Fibroblast of peridontal ligament (primary cell): ENCODE measurements at regions not wholly inside any gene's neighbourhood (a gene's known extent, or its start where the extent isn't known, plus 50 kb on each side); places are given as distances from the start of the nearest gene placed in this dataset.
"Not testable (repeated sequence)": the region's sequence is repeated elsewhere in the genome, so short reads cannot be mapped to it uniquely, and the experiment has no call there.

Experiments
- DNase-seq: peaks from one replicate; pipeline ENCODE4 v3.0.0-alpha.2; 2010; ENCODE audit errors: extremely low read depth

DNA sequence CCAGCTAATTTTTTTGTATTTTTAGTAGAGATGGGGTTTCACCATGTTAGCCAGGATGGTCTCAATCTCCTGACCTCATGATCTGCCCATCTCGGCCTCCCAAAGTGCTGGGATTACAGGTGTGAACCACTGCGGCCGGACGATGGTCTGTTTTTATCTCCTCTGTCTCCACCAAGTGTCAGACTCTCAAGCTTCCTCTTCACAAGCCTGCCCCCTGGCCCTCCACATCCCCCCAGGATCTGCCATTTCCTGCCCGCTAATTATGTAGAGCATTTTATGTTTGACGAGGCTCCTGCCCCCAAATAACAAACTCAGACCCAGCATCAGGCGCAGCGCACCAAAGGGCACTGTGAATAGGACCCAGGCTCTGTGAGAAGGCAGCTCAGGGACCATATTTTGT is 101.8 kb upstream of the PCBD1 start:
- not testable (repeated sequence) for DNase-seq

DNA sequence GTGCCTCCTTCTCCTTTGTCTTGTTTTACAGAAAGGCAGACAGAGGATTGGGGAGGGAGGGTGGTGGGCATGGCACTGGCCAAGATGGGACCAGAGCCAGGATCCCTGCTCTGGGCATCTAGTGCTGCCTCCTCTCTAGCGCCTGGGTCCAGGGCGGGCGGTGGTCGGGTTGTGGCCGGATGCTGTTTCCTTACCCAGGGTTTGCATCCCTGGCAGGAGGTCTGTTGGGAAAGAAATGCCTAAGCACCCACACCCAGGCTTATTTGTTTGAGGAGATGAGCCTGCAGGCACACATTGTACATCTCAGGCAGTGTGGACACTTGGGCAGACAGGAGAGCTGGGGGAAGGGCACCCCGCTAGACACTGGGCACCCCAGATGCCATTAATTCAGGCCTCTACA is 102.3 kb upstream of the PCBD1 start:
- DNase-seq: no peak

GRCh38 chr10:70991140-70992124 is 103.1 kb upstream of the PCBD1 start:
- DNase-seq: no peak

- no peak for DNase-seq
Measured at GRCh38 chr10:70992436-70992835, 104.1 kb upstream of the PCBD1 start.

DNA sequence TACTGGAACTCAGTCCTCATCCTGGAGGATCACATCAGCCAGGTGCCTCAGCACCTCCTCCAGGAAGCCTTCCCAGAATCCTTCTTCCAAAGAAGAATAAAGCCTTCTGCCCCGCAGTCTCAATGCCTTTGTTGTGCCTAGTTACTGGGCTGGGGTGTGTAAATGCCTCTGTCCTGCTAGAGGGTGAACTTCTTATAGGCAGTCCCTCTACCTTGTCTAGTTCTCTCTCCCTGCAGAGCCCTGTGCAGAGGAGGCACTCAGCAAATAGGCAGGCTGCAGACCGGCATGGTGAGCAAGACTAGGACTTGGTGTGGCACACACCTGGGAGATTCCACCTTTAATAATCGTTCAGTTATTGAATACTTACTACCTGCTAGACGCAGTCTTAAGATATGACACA is 104.7 kb upstream of the PCBD1 start:
- DNase-seq: no peak

DNA sequence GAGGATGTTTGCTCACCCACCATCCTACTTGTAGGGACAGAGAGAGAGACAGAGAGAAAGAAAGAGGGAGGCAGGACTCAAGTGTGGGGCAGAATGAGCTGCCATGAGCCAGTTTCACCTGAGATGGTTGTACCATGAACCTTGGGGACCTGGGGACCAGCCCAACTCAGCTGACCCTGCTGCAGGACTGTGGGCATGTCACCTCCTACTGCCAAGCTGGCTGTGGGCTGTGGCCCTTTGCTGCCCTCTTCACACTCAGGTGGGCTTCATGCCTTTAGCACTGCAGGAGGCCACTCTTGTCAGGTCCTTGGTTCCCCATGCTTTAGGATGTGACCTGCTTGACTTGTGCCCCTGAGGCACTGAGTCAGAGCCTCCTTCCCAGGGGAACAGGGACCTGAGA is 108.2 kb upstream of the PCBD1 start:
- no peak for DNase-seq

DNA sequence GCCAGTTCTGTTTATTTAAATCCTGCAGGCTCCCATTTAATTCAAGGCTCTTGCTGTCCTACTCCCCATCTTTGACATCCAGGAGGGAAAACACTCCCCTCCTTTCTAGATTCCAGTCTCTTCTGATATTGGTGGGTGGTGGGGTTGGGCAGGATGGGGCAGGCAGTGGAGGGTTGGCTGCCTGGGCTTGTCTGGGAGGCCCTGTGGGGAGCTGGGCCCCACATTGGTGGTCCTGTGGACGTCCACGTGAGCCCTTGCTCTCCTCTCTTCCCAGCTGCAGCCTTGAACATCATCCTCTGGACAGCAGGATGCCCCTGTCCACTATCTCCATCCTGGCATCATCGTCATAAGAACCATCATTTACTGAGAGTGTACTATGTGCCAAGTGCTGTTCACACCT is 108.9 kb upstream of the PCBD1 start:
- no peak for DNase-seq

DNA sequence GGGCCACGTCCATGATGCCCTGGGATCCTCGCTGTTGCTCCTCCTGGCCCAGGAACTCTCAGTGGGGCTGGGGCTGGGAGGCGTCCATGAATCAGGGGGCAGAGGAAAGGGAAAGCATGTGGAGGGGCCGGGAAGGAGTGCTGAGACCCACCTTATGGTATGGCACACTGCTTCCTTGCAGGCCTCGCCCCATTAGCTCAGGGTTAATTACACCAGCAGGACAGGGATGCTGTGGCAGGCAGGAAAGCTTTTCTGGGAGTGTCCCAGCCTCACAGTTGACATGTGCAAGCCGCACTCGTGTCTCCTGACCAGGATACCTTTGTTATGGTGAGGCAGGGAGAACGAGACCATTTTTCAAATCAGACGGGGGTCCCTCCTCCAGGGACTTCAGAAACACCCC is 109.7 kb upstream of the PCBD1 start:
- DNase-seq: no peak

- DNase-seq: no peak
Measured at GRCh38 chr10:71001470-71001869, 113.1 kb upstream of the PCBD1 start.

GRCh38 chr10:71004176-71005075 is 116.1 kb upstream of the PCBD1 start:
- DNase-seq: no peak

- no peak for DNase-seq
Measured at GRCh38 chr10:71005337-71006305, 117.3 kb upstream of the PCBD1 start.

DNA sequence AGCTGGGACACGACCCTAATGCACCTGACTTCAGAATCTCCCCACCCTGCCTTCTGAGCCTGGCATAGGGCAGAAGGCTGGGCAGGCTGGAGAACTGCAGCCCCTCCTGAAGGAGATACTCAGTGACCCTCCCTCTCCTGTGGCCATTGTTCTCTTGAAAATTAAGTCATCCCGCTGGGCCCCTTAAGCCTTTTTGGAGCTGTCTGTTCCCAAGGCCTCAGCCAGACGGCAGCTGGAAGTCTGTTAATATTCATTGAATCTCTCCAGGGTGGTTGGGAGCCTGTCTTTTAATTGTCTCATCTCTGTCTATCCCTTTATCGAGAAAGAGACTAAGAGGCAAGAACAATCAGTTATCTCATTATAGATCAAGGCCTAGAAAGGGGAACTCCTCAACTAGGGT is 118.1 kb upstream of the PCBD1 start:
- no peak for DNase-seq

GRCh38 chr10:71007516-71007915 is 119.2 kb upstream of the PCBD1 start:
- DNase-seq: no peak

DNA sequence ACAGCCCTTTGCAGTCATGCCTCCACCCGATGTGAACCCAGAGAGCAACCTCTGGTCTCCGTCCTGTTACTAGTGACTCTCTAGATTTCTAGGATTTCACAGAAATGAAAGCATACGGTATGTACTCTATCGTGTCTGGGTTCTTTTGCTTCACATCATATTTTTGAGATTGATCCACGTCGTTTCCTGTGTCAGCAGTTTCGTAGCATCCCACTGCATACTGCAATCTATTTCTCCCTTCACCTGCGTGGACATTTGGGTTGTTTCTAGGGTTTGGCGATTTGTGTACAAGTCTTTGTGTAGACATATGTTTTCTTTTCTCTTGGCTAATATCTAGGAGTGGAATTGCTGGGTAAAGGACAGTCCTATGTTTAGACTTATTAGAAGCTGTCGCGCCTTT is 119.8 kb upstream of the PCBD1 start:
- no peak for DNase-seq

DNA sequence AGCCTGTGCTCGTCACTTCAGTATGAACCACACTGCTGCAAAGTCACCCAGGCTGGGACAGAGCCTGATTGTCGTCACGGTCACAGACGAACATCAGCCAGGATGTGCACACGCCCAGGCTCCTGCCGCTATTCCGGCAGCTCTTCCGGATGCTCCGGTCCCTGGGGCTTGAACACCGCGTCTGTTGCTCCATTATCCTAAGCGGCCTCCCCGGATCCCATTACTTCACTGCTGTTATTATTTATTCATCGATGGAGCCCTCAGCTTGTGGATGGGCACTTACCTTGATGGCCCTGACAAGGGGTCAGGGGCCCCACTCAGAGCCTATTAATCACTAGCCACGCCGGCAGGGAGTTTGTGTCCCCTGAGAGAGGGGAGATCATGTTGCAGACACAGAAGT is 120.8 kb upstream of the PCBD1 start:
- no peak for DNase-seq

GRCh38 chr10:71010730-71011129 is 122.4 kb upstream of the PCBD1 start:
- DNase-seq: no peak

DNA sequence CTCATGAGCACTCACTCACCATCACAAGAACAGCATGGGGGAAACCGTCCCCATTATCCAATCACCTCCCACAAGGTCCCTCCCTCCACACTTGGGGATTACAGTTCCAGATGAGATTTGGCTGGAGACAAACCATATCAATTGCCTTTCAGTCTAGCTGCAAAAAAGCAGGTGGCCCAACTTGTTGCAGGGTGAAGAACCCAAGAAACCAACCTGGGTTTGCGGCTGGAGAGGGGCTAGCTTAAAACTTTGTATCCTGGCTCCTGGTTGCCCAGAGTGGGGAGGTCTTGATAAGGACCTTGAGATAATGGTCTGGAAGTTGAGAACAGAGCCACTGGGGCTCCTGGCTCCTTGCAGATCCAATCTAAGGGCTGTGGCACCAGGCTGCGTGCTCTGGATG is 122.8 kb upstream of the PCBD1 start:
- DNase-seq: no peak

DNA sequence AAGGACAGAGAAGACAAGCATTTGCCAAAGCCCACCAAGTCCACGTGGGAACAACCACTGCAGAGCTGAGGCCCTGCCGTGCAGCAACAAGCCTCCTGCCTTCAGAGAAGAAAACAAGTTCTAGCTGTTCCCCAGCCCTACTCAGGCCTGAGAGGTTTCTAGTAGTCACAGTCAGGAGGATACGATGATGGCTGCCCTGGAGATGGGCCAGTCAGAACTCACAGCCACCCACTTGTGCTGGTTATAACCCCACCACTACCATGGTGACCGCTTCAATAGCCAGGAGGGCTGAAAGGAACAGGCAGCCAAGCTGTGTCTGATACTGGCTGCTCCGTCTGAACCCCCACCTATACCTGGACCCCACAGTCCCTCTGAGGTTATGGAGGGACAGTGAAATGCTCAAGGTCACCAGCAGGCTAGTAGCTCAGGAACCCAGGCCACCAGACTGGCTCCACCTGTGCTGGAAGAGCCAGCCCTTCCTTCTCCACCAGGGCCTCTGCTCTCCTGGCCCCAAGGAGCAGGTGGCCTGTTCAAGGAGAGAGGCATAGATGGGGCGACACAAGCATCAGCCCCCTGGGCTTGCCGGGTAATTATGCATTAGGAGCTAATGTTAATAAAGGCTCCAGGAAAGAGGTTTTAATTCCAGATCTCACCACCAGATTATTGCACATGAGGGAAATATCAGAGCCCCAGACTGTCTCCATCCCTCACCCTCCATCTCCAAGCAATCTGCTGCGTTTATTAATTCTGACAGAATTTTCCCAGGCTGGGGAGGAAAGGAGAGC is 125.8 kb upstream of the PCBD1 start:
- DNase-seq: no peak

DNA sequence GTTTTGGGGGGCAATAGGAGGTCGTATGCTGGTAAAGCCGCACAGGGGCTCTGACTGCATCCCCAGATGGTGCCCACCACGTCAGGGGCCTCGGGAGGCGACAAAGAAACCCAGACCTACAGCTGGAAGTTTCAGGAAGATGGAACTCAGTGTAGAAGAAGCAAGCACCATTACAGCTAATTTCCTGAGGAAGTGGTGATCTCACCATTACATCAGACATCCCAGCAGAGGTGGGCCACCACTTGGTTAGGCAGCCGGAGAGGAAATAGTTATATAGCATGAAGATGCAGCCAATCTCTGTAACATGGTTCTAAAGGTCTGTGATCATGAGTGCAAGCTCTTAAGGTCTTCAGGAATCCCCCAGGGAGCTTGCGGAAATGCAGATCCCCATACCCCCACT is 127.3 kb upstream of the PCBD1 start:
- no peak for DNase-seq

DNA sequence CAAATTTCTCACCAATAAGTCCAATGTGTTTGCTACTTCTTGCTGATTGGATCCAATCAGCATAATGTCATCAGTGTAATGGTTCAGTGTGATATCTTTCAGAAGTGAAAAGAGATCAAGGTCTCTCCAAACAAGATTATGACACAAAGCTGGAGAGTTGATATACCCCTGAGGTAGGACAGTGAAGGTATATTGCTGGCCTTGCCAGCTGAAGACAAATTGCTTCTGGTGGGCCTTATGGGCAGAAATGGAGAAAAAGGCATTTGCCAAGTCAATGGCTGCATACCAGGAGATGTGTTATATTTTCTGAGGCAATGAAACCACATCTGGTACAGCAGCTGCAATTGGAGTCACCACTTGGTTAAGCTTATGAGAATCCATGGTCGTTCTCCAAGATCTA is 131.7 kb upstream of the PCBD1 start:
- DNase-seq: not testable (repeated sequence)

DNA sequence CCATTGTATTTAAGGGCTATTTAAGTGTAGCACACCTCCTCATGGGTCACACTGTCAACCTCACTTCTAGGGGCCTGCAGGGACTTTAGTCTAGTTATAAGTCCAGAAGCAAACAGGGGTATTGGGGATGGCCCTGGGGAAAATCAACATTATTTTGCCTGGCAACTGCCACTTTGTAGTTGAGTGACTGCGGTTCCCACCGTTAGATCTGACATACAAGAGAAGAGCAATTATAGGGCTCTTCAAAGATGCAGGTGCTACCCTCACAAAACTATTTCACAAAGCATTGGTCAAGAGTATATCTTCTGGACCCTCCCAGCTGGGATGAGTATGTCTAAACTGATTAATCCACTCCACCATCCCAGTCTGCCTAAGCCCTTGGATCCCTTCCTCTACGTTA is 133.0 kb upstream of the PCBD1 start:
- no peak for DNase-seq
